Fibroblast of lung (primary cell): ENCODE measurements at regions not wholly inside any gene's neighbourhood (a gene's known extent, or its start where the extent isn't known, plus 50 kb on each side); places are given as distances from the start of the nearest gene placed in this dataset.

Experiments used
- DNase-seq, 2 donors: peaks; one replicate each; pipeline versions ENCODE4 v3.0.0 to v3.0.0-alpha.2; 2010; ENCODE audit warnings: low read depth in 2 of 2
- H2AFZ ChIP-seq: 2 replicates; pipeline ENCODE4 v1.5.1; 2012; ENCODE audit warnings: low read length, control low read depth, inconsistent platforms
- H3K27ac ChIP-seq: 2 replicates; pipeline ENCODE4 v1.5.1; 2011; ENCODE audit warnings: low read length, control low read depth; ENCODE audit not compliant: insufficient read depth
- H3K27me3 ChIP-seq: 2 replicates; pipeline ENCODE4 v1.5.1; 2011; ENCODE audit warnings: mild to moderate bottlenecking, low read length; ENCODE audit not compliant: control insufficient read depth, insufficient read depth
- H3K36me3 ChIP-seq: 2 replicates; pipeline ENCODE4 v1.5.1; 2011; ENCODE audit warnings: low read length; ENCODE audit not compliant: control insufficient read depth, insufficient read depth
- H3K4me1 ChIP-seq: 2 replicates; pipeline ENCODE4 v1.5.1; 2011; ENCODE audit warnings: low read length; ENCODE audit not compliant: control insufficient read depth, insufficient read depth; ENCODE audit errors: extremely low read depth
- H3K4me2 ChIP-seq: 2 replicates; pipeline ENCODE4 v1.5.1; 2011; ENCODE audit warnings: low read length, control low read depth; ENCODE audit not compliant: insufficient read depth; ENCODE audit errors: extremely low read depth
- H3K4me3 ChIP-seq, 4 experiments: fragments of 200-600 bp in 1 of 4; sonication (generic) in 1 of 4; replicated peaks in 1 of 4; 2 replicates each; pipeline ENCODE4 v1.5.1; 2011 to 2016; ENCODE audit warnings: low read length in 4 of 4, low read depth in 3 of 4, mild to moderate bottlenecking in 3 of 4, control low read depth in 2 of 4, inconsistent platforms in 1 of 4, mixed read lengths in 1 of 4; ENCODE audit not compliant: insufficient read depth in 1 of 4; ENCODE audit errors: control extremely low read depth in 1 of 4
- H3K79me2 ChIP-seq: 2 replicates; pipeline ENCODE4 v1.5.1; 2012; ENCODE audit warnings: mild to moderate bottlenecking, low read length, inconsistent platforms; ENCODE audit not compliant: control insufficient read depth, insufficient read depth
- H3K9ac ChIP-seq: 2 replicates; pipeline ENCODE4 v1.5.1; 2011; ENCODE audit warnings: mild to moderate bottlenecking, low read length, control low read depth; ENCODE audit not compliant: insufficient read depth
- H3K9me3 ChIP-seq: 2 replicates; pipeline ENCODE4 v1.5.1; 2012; ENCODE audit warnings: low read depth, low read length; ENCODE audit not compliant: control insufficient read depth, insufficient read depth
- H4K20me1 ChIP-seq: 2 replicates; pipeline ENCODE4 v1.5.1; 2011; ENCODE audit warnings: low read length; ENCODE audit not compliant: control insufficient read depth, insufficient read depth; ENCODE audit errors: extremely low read depth
- CTCF ChIP-seq, 2 donors: IDR thresholded peaks in 1 of 2; conservative IDR thresholded peaks in 1 of 2; 1 replicate in 1 of 2; 2 replicates in 1 of 2; pipeline ENCODE4 v1.5.1; 2011 to 2012; ENCODE audit warnings: low read length in 2 of 2, control low read depth in 1 of 2, inconsistent platforms in 1 of 2, low read depth in 1 of 2, mild to moderate bottlenecking in 1 of 2
- EZH2 ChIP-seq: IDR thresholded peaks from 2 replicates; pipeline ENCODE4 v1.5.1; 2012; ENCODE audit warnings: low read length, control low read depth, mild to moderate bottlenecking; ENCODE audit errors: missing control alignments

- H3K27ac ChIP-seq: no peak overlapping the region
- TF ChIP-seq CTCF (conservative IDR thresholded peaks at IDR 0.05 in 1 of 2, IDR thresholded peaks at IDR 0.05 in 1 of 2; ENCODE audit: low read depth in 1 of 2, low read length in 2 of 2) (no peak), EZH2 (no peak)
- DNase-seq: no peak
- H3K27me3 ChIP-seq: no peaks in the 10 kb centered on the region
- H4K20me1 ChIP-seq: no peaks in the 10 kb centered on the region
- H3K36me3 ChIP-seq: no peaks in the 10 kb centered on the region
- no peaks in the 10 kb centered on the region for H3K4me1 ChIP-seq
- H3K79me2 ChIP-seq: no peaks in the 10 kb centered on the region
- no peaks in the 10 kb centered on the region for H3K9me3 ChIP-seq
- no peak overlapping the region for H2AFZ ChIP-seq
- H3K4me3 ChIP-seq: no peak overlapping the region
- H3K9ac ChIP-seq: no peak overlapping the region
- no peak overlapping the region for H3K4me2 ChIP-seq
Measured at GRCh38 chr4:104763554-104764222, 269.0 kb upstream of the CXXC4 start.

- no peaks in the 10 kb centered on the region for H3K27me3 ChIP-seq
- no peak overlapping the region for H3K27ac ChIP-seq
- no peak for DNase-seq
- H3K4me3 ChIP-seq: no peak overlapping the region
- H2AFZ ChIP-seq: no peak overlapping the region
- H3K9ac ChIP-seq: no peak overlapping the region
- H4K20me1 ChIP-seq: no peaks in the 10 kb centered on the region
- no peaks in the 10 kb centered on the region for H3K9me3 ChIP-seq
- no peak for TF ChIP-seq CTCF (conservative IDR thresholded peaks at IDR 0.05 in 1 of 2, IDR thresholded peaks at IDR 0.05 in 1 of 2; ENCODE audit: low read depth in 1 of 2, low read length in 2 of 2)
- TF ChIP-seq EZH2: no peak
- no peak overlapping the region for H3K4me2 ChIP-seq
- H3K36me3 ChIP-seq: no peaks in the 10 kb centered on the region
- no peaks in the 10 kb centered on the region for H3K79me2 ChIP-seq
- no peaks in the 10 kb centered on the region for H3K4me1 ChIP-seq
Measured at GRCh38 chr4:104766676-104767075, 272.0 kb upstream of the CXXC4 start.

GRCh38 chr4:104772849-104773248 lies 278.2 kb upstream of the CXXC4 start:
- Histone ChIP-seq H3K4me1 (no peaks in the 10 kb centered on the region), H3K9me3 (no peaks in the 10 kb centered on the region), H3K79me2 (no peaks in the 10 kb centered on the region), H3K27ac (no peak overlapping the region), H3K36me3 (no peaks in the 10 kb centered on the region), H4K20me1 (no peaks in the 10 kb centered on the region), H2AFZ (no peak overlapping the region), H3K27me3 (no peaks in the 10 kb centered on the region), H3K9ac (no peak overlapping the region), H3K4me3 (no peak overlapping the region), H3K4me2 (no peak overlapping the region)
- TF ChIP-seq EZH2 (no peak), CTCF (conservative IDR thresholded peaks at IDR 0.05 in 1 of 2, IDR thresholded peaks at IDR 0.05 in 1 of 2; ENCODE audit: low read depth in 1 of 2, low read length in 2 of 2) (no peak)
- DNase-seq: no peak
